ENCODE measurements at regions not wholly inside any gene's neighbourhood (a gene's known extent, or its start where the extent isn't known, plus 50 kb on each side); places are given as distances from the start of the nearest gene placed in this dataset.
A peak's percentile ranks its signal among the peaks of the same experiment; 100 is the strongest.

DNA sequence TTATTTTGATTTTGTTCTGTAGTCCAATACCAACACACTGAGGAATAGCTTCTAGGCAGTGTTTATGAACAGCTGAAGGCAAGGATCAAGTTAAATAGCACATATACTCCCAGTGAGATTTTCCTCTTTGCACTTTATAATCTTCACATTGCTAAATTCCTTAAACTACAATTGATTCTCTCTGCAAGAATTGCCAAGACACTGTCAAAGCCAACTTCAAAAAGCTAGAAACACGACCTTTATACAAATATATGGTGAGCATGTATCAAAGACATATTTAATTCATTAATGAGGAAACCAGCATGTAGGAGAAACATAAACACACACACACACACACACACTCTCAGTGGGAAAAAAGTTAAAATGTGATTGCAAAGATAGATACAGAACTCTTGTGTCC, 86.4 kb upstream of the FAM9C start:
- Histone ChIP-seq H2BK20ac (ENCODE audit: low read depth, low read length) (no peak overlapping the region), H3K9ac (ENCODE audit: low read depth, low read length) (no peak overlapping the region), H3K14ac (replicated peaks; ENCODE audit: low read depth, low read length) (no peak overlapping the region), H2BK120ac (ENCODE audit: low read depth, low read length) (no peak overlapping the region), H2AK5ac (ENCODE audit: low read depth, low read length) (no peak overlapping the region), H3K56ac (ENCODE audit: extremely low read depth, insufficient read depth, low read length) (no peak overlapping the region), H2BK15ac (ENCODE audit: low read depth, low read length) (no peak overlapping the region), H3K9me3 (ENCODE audit: control insufficient read depth, insufficient read depth, low read length) (no peaks in the 10 kb centered on the region), H4K8ac (ENCODE audit: low read depth in 2 of 2, low read length in 2 of 2) (no peak overlapping the region), H2AK9ac (replicated peaks; ENCODE audit: low read depth, low read length, poor library complexity) (no peak overlapping the region), H3K79me1 (ENCODE audit: low read depth in 1 of 2, low read length in 2 of 2) (no peaks in the 10 kb centered on the region), H4K20me1 (ENCODE audit: insufficient read depth, low read length) (no peaks in the 10 kb centered on the region), H3K4me2 (ENCODE audit: low read depth, low read length) (no peak overlapping the region), H3K36me3 (ENCODE audit: control insufficient read depth, insufficient read depth, low read length) (no peaks in the 10 kb centered on the region), H4K5ac (ENCODE audit: low read depth, low read length) (no peak overlapping the region), H3K18ac (ENCODE audit: low read depth, low read length) (no peak overlapping the region), H3K4me3 (ENCODE audit: insufficient read depth, low read depth, low read length) (no peak overlapping the region), H3K27me3 (ENCODE audit: control insufficient read depth, insufficient read depth, low read length) (no peaks in the 10 kb centered on the region), H2AFZ (replicated peaks; ENCODE audit: low read length, poor library complexity) (no peak overlapping the region), H2BK5ac (ENCODE audit: low read depth, low read length, poor library complexity, severe bottlenecking) (no peak overlapping the region), H3K4ac (ENCODE audit: low read depth, low read length) (no peak overlapping the region), H3K9me1 (ENCODE audit: insufficient read depth, low read length) (no peaks in the 10 kb centered on the region), H3K23ac (ENCODE audit: low read depth, low read length) (no peak overlapping the region), H4K91ac (ENCODE audit: insufficient read depth, low read depth, low read length) (no peak overlapping the region), H3K27ac (ENCODE audit: insufficient read depth, low read length) (no peak overlapping the region), H3K4me1 (ENCODE audit: control insufficient read depth, insufficient read depth, low read length) (peaks cover 4% of the 10 kb centered on the region)
- TF ChIP-seq FOS (IDR thresholded peaks at IDR 0.05; ENCODE audit: low read depth, low read length) (no peak), CEBPB (IDR thresholded peaks at IDR 0.05; ENCODE audit: low read depth, low read length) (no peak), MAZ (IDR thresholded peaks at IDR 0.05; ENCODE audit: borderline replicate concordance, low read depth, low read length) (no peak), RFX5 (IDR thresholded peaks at IDR 0.05; ENCODE audit: low read depth, low read length) (no peak), CHD1 (IDR thresholded peaks at IDR 0.05; ENCODE audit: low read depth, low read length) (no peak), RCOR1 (IDR thresholded peaks at IDR 0.05; ENCODE audit: insufficient replicate concordance, low read length) (no peak)
- TF ChIP-seq, protein P1, sequence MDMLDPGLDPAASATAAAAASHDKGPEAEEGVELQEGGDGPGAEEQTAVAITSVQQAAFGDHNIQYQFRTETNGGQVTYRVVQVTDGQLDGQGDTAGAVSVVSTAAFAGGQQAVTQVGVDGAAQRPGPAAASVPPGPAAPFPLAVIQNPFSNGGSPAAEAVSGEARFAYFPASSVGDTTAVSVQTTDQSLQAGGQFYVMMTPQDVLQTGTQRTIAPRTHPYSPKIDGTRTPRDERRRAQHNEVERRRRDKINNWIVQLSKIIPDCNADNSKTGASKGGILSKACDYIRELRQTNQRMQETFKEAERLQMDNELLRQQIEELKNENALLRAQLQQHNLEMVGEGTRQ (IDR thresholded peaks at IDR 0.05; ENCODE audit: low read depth, low read length) = no peak
- TF ChIP-seq, protein P2, sequence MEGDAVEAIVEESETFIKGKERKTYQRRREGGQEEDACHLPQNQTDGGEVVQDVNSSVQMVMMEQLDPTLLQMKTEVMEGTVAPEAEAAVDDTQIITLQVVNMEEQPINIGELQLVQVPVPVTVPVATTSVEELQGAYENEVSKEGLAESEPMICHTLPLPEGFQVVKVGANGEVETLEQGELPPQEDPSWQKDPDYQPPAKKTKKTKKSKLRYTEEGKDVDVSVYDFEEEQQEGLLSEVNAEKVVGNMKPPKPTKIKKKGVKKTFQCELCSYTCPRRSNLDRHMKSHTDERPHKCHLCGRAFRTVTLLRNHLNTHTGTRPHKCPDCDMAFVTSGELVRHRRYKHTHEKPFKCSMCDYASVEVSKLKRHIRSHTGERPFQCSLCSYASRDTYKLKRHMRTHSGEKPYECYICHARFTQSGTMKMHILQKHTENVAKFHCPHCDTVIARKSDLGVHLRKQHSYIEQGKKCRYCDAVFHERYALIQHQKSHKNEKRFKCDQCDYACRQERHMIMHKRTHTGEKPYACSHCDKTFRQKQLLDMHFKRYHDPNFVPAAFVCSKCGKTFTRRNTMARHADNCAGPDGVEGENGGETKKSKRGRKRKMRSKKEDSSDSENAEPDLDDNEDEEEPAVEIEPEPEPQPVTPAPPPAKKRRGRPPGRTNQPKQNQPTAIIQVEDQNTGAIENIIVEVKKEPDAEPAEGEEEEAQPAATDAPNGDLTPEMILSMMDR (conservative IDR thresholded peaks at IDR 0.05; ENCODE audit: low read depth, low read length) = no peak
- TF ChIP-seq, protein P3, sequence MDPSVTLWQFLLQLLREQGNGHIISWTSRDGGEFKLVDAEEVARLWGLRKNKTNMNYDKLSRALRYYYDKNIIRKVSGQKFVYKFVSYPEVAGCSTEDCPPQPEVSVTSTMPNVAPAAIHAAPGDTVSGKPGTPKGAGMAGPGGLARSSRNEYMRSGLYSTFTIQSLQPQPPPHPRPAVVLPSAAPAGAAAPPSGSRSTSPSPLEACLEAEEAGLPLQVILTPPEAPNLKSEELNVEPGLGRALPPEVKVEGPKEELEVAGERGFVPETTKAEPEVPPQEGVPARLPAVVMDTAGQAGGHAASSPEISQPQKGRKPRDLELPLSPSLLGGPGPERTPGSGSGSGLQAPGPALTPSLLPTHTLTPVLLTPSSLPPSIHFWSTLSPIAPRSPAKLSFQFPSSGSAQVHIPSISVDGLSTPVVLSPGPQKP (IDR thresholded peaks at IDR 0.05; ENCODE audit: borderline replicate concordance, low read depth, low read length) = no peak
- ChIA-PET POLR2A (ENCODE audit: unreplicated experiment) (no interaction called here), CTCF (no interaction called here)
- dilution Hi-C loops (cut with HindIII; ENCODE audit: low sequenced_read_pairs, unreplicated experiment) = no loop called here
- intact Hi-C loops (cut with micrococcal nuclease) = no loop called here
- in situ Hi-C loops (cut with MboI; ENCODE audit: low sequenced_read_pairs) = no loop called here
- BruUV-seq (replicated peaks) = no TSS peak
- WGBS, 2 experiments (ENCODE audit: extremely low coverage in 2 of 2, insufficient read length in 1 of 2) = no CpG with 5 or more reads among the region's 1 CpG
- peak; percentile 42; the same call in 1 of the 2 replicates for ATAC-seq (ENCODE audit: low read depth)
- DNase-seq = peak; percentile 8
